AG04450 (cell line): ENCODE measurements at regions not wholly inside any gene's neighbourhood (a gene's known extent, or its start where the extent isn't known, plus 50 kb on each side); places are given as distances from the start of the nearest gene placed in this dataset.
A peak's percentile ranks its signal among the peaks of the same experiment; 100 is the strongest.

ENCODE experiments used
- CTCF ChIA-PET: fragments of 300-600, 350-600 bp; formaldehyde crosslinking; extraction: SDS; loops from one replicate; lab custom pipeline; 2022; ENCODE audit warnings: antibody characterized with exemption, inconsistent platforms; lab: Charles Lee
- POLR2A ChIA-PET: fragments of 350-600 bp; formaldehyde crosslinking; extraction: SDS; loops from one replicate; lab custom pipeline; 2021; ENCODE audit warnings: antibody characterized with exemption, inconsistent platforms; lab: Yijun Ruan, JAX
- DNase-seq: peaks from one replicate; pipeline ENCODE4 v3.0.0-alpha.2; 2011; ENCODE audit warnings: low read depth, low spot score
- H3K27ac ChIP-seq: one replicate; pipeline ENCODE4 v1.5.1; 2012; ENCODE audit warnings: low read depth, low read length, control low read depth
- H3K27me3 ChIP-seq: one replicate; pipeline ENCODE4 v1.6.0; 2012; ENCODE audit warnings: low read length; ENCODE audit not compliant: control insufficient read depth, insufficient read depth
- H3K4me3 ChIP-seq: 2 replicates; pipeline ENCODE4 v1.5.1; 2011; ENCODE audit warnings: mild to moderate bottlenecking, low read depth, low read length, control low read depth
- H3K9me3 ChIP-seq: 2 replicates; pipeline ENCODE4 v1.5.1; 2012; ENCODE audit warnings: low read length; ENCODE audit not compliant: control insufficient read depth, insufficient read depth
- TF ChIP-seq, protein P1 (sequence below): IDR thresholded peaks from 2 replicates; pipeline ENCODE4 v1.5.1; 2011; ENCODE audit warnings: low read depth, low read length, control low read depth, inconsistent platforms

DNA sequence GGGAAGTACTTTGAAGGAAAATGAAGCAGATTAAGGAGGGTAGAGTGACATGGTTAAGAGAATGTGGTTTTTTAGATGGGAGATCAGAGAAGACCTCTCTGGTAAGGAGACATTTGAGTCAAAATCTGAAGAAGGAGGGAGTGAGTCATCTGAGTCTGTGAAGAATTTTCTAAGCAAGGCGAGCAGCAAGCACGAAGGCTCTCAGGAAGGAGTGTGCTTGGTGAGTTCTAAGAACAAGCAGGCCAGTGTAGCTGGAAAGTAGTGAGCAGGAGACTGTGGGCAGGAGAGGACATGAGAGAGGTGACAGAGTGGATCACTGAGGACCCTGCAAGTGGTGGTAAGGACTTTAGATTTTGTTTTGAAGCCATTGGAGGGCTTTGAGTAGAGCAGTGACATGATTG lies 76.3 kb upstream of the FUT8 start:
- TF ChIP-seq, protein P1, sequence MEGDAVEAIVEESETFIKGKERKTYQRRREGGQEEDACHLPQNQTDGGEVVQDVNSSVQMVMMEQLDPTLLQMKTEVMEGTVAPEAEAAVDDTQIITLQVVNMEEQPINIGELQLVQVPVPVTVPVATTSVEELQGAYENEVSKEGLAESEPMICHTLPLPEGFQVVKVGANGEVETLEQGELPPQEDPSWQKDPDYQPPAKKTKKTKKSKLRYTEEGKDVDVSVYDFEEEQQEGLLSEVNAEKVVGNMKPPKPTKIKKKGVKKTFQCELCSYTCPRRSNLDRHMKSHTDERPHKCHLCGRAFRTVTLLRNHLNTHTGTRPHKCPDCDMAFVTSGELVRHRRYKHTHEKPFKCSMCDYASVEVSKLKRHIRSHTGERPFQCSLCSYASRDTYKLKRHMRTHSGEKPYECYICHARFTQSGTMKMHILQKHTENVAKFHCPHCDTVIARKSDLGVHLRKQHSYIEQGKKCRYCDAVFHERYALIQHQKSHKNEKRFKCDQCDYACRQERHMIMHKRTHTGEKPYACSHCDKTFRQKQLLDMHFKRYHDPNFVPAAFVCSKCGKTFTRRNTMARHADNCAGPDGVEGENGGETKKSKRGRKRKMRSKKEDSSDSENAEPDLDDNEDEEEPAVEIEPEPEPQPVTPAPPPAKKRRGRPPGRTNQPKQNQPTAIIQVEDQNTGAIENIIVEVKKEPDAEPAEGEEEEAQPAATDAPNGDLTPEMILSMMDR, result no peak
- peak; percentile 34 for DNase-seq
- peak overlapping the region; percentile 74 for H3K27ac ChIP-seq
- H3K27me3 ChIP-seq, result no peaks in the 10 kb centered on the region
- no peak overlapping the region for H3K4me3 ChIP-seq
- POLR2A ChIA-PET, result no interaction called here
- H3K9me3 ChIP-seq, result no peaks in the 10 kb centered on the region
- CTCF ChIA-PET, result interaction anchor here (0.6 to 1.0 kb wide), 2 partner anchors 51 to 75 kb away, joined by 3 read pairs; no protein-coding TSS in a partner anchor

DNA sequence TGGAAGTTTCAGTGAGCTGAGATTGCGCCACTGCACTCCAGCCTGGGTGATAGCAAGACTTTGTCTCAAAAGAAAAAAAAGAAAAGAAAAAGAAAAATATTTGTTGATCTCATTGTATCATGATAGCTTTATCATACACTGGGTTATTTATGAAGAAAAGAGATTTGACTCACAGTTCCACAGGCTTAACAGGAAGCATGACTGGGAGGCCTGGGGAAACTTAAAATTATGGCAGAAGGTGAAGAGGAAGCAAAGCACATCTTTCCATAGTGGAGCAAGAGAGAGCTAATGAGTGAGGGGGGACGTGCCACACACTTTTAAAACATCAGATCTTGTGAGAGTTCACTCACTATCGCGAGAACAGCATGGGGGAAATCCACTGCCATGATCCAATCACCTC lies 72.7 kb upstream of the FUT8 start:
- DNase-seq, result no peak
- Histone ChIP-seq H3K4me3 (no peak overlapping the region), H3K9me3 (no peaks in the 10 kb centered on the region), H3K27me3 (no peaks in the 10 kb centered on the region), H3K27ac (no peak overlapping the region)
- ChIA-PET POLR2A (no interaction called here), CTCF (no interaction called here)
- TF ChIP-seq, protein P1, result no peak

DNA sequence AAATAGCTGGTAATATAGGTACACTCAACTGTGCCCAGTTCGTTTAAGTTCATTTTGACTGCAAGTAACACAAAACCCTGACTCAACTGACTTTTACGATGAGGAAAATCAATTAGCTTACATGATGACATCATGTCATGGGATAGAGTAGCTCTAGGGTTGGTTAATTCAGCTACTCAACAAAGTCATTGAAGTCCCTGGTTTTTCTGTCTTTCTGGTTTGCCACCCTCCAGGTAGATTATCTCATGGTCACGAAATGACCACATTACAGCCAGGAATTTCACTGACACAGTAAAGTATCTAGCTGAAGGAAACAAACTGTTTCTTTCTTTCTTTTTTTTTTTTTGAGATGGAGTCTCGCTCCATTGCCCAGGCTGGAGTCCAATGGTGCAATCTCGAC lies 68.5 kb upstream of the FUT8 start:
- TF ChIP-seq, protein P1, result no peak
- Histone ChIP-seq H3K9me3 (no peaks in the 10 kb centered on the region), H3K27me3 (no peaks in the 10 kb centered on the region), H3K4me3 (no peak overlapping the region), H3K27ac (no peak overlapping the region)
- ChIA-PET CTCF (no interaction called here), POLR2A (no interaction called here)
- no peak for DNase-seq

DNA sequence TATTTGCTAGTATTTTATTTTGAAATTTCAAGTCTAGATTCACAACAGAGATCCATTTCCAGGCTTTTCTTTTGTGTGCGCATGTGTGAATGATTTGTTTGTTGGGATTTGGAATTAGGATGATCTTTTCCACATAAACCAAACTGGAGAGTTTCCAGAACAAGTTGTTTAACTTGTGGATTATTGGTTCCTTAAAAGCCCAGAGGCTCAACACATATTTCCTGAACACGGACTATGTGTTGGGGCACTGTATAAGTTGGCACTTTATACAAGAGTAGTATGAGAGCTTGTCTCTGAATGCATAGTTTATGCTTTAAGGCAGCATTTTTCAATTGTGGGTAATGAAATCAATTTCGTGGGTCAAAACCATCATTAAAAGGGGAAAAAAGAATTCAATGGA lies 67.3 kb upstream of the FUT8 start:
- no peak for DNase-seq
- TF ChIP-seq, protein P1, result no peak
- no peak overlapping the region for H3K27ac ChIP-seq
- no peaks in the 10 kb centered on the region for H3K9me3 ChIP-seq
- ChIA-PET POLR2A (no interaction called here), CTCF (interaction anchor here (0.7 kb wide), 1 partner anchor 9 kb away, joined by 4 read pairs; no protein-coding TSS in a partner anchor)
- H3K4me3 ChIP-seq, result no peak overlapping the region
- H3K27me3 ChIP-seq, result no peaks in the 10 kb centered on the region

DNA sequence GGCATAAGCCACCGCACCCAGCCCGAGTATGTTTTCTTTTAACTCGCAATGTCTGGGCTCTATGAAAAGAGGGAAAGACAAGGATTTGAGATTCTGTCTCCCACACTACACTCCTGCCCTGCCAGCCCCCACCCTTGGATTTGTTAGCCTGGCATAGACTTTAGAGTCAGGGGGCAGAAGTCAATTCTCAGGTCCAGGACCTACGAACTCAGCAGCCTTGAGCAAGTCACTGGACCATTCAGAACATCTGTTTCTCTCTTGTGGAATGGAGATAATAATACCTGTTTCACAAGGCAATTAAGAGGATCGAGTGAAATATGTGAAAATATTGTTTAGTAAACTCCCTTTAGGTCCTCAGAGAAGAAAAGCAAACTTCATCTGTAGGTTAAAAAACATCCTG lies 66.1 kb upstream of the FUT8 start:
- Histone ChIP-seq H3K27me3 (no peaks in the 10 kb centered on the region), H3K27ac (no peak overlapping the region), H3K9me3 (no peaks in the 10 kb centered on the region), H3K4me3 (no peak overlapping the region)
- no peak for DNase-seq
- TF ChIP-seq, protein P1, result no peak
- POLR2A ChIA-PET, result no interaction called here
- CTCF ChIA-PET, result no interaction called here
